ENCODE measurements at regions not wholly inside any gene's neighbourhood (a gene's known extent, or its start where the extent isn't known, plus 50 kb on each side); places are given as distances from the start of the nearest gene placed in this dataset.

DNA sequence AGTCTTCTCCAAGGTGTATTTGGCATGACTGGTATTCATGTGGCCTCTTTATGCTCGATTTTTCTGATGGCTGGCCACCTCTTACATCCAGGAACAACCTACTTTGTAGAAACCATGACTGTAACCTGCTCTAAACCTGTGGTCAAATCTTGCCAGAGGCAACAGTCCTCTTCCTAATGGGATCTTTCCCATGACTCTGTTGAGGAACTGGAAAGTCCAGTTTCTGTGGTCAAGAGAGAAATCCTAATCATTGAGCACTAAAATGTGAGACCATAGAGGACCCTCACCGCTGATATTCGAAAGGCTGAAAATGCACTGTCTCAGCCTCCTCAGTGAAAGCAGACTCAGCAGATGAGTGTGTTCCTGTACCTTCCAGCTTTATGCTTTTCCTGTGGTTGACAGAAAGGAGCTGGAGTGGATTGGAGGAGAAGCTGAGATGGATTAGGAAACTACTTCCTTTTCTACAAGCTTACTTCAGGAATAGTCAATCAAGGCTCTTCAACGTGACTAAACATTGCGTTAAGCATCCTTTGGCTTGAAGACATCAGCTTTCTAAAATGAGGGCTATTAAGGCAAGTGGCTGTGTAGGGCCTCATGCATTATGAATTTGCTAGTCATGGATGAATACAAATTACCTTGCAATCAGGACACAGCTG lies 69.7 kb upstream of the DAPK1 start:
- no peak for DNase-seq

- DNase-seq, result no peak
These were observed 69.0 kb upstream of the DAPK1 start for GRCh38 chr9:87428659-87429058.

DNA sequence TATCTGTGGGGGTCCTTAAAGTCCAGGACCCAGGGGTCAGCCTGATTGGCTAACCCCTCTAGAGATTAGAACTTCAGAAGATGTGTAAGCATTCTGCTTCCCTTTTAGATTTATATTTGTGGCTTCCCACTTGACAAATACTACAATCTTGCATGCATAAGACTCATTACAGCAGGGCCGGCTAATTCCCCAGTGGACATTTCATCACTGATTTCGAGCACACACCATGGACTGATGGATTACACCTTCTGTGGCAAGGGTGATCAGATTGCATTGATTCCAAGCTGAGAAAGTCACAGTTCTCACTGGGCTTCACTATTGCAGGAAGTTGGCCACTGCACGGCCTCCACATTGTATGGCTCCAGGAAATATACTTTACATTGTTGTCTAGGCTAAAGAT lies 65.8 kb upstream of the DAPK1 start:
- no peak for DNase-seq

DNA sequence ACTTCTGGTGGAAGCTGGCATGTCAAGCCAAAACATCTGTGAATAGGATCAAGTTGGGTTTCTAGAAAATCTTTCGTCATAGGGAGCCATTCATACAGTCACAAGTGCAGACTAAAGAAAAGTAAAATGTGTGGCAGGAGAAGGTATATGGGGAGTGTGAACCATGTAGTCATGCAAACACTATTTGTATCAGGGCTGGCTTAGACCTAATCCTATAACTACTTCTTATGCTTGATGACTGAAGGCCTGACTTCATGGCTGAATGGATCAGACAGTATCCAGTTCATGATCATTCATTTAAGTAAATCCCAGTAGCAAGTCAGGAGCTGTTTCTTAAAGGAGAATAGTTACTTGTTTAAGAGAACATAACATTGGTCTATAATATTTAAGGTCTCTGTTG lies 63.8 kb upstream of the DAPK1 start:
- no peak for DNase-seq

DNA sequence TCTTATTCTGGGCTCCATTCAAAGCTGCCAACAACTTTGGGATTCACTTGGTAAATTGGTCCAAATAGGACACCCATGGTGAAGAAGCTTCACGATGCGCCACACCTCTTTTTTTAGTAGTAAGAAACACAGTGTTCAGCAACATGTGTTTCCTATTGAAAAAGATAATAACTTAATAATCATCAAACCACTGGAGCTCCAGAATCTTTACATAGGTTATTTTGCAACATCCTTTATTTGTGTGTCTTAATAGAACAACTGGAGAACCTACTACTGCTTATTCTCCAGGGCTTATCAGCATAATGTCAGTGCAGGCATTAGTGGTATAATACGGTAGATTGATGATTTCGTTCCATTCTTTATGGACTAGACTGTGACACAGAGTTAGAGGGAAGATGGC lies 63.3 kb upstream of the DAPK1 start:
- no peak for DNase-seq

- DNase-seq, result no peak
These were observed 62.3 kb upstream of the DAPK1 start for GRCh38 chr9:87435189-87435880.

- no peak for DNase-seq
These were observed 61.0 kb upstream of the DAPK1 start for GRCh38 chr9:87436716-87437115.

DNA sequence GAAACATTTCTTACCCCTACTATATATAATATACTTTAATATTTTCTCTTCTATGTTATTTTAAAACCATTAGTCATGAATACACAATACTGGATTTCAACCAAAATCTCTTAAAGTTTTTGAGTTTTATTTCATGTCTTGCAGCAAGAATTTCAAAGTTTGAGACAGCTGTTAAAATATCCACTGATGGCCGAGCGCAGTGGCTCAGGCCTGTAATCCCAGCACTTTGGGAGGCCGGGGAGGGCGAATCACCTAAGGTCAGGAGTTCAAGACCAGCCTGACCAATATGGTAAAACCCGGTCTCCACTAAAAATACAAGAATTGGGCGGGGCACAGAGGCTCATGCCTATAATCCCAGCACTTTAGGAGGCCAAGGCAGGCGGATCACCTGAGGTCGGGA lies 59.7 kb upstream of the DAPK1 start:
- DNase-seq, result no peak

GRCh38 chr9:87441251-87441650 lies 56.4 kb upstream of the DAPK1 start:
- no peak for DNase-seq

DNA sequence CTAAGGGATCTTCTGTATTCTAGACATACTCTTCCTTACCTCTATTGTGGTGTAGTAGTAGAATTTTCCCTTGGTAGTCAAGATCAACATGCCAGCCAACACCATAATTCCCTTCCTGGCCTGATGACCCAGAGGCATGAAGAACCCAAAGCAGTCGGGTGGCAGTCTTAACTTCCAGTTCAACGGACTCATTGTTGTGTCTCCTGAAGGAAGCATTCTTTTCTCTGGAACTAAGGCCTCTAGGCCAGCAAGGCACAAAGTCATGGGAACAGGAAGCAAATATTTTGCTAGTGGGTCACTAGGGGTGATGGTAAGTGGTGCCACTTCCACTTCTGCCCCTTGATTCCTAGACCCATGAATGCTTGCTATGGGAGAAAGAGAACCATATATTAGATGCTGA lies 55.2 kb upstream of the DAPK1 start:
- DNase-seq, result no peak

- DNase-seq, result no peak
These were observed 54.7 kb upstream of the DAPK1 start for GRCh38 chr9:87443006-87443405.

- no peak for DNase-seq
These were observed 54.2 kb upstream of the DAPK1 start for GRCh38 chr9:87443461-87443860.

- no peak for DNase-seq
These were observed 52.0 kb upstream of the DAPK1 start for GRCh38 chr9:87445646-87446045.

DNA sequence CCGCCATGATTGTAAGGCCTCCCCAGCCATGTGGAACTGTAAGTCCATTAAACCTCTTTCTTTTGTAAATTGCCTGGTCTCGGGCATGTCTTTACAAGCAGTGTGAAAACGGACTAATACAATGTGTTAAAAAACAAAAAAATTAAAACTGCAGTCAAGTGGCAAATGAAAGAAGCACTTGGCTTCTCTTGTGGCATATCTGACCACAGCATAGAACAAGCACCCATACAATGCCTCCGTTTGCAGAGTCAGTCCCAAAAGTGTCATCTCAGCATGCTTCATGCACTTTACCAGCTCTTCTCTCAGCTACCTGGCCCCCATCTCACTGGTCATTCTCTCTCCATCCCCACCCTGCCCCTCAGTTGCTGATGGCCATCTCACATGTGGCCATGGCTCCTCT lies 51.1 kb upstream of the DAPK1 start:
- DNase-seq, result no peak

- no peak for DNase-seq
These were observed 49.9 kb upstream of the DAPK1 start for GRCh38 chr9:87447547-87448432.
